IMR-90 (cell line): ENCODE measurements at regions not wholly inside any gene's neighbourhood (a gene's known extent, or its start where the extent isn't known, plus 50 kb on each side); places are given as distances from the start of the nearest gene placed in this dataset.
A peak's percentile ranks its signal among the peaks of the same experiment; 100 is the strongest.

Source experiments
- ATAC-seq: fragments of 200-7000 bp; cut with Tn5 transposase; 2 replicates; pipeline ENCODE4 v1.9.1; 2020; ENCODE audit warnings: low read depth, mild to moderate bottlenecking, moderate library complexity
- BruUV-seq: library from RNA; stranded (reverse); fragments of 400-500 nt; replicated peaks from 2 replicates; lab custom pipeline; 2021; lab: Mats Ljungman, UMichigan
- CTCF ChIA-PET: fragments of 300-600 bp; formaldehyde crosslinking; extraction: SDS; loops from one replicate; lab custom pipeline; 2021; ENCODE audit warnings: antibody characterized with exemption; lab: Yijun Ruan, JAX
- POLR2A ChIA-PET: fragments of 300-600 bp; sonication (Branson Sonifier 250); formaldehyde crosslinking; loops from one replicate; lab custom pipeline; 2022; ENCODE audit warnings: antibody characterized with exemption; ENCODE audit not compliant: unreplicated experiment; lab: Charles Lee
- DNase-seq: peaks from one replicate; pipeline ENCODE4 v3.0.0; 2013
- H2AFZ ChIP-seq: replicated peaks from 2 replicates; pipeline ENCODE3; 2013; ENCODE audit warnings: low read length, mild to moderate bottlenecking; ENCODE audit not compliant: poor library complexity
- H2AK5ac ChIP-seq: 2 replicates; pipeline ENCODE4 v1.6.1; 2013; ENCODE audit warnings: low read depth, low read length, inconsistent platforms
- H2AK9ac ChIP-seq: replicated peaks from 2 replicates; pipeline ENCODE3; 2013; ENCODE audit warnings: mild to moderate bottlenecking, low read depth, low read length, moderate library complexity; ENCODE audit not compliant: poor library complexity
- H2BK120ac ChIP-seq: 2 replicates; pipeline ENCODE4 v1.6.1; 2013; ENCODE audit warnings: low read depth, low read length, inconsistent platforms
- H2BK15ac ChIP-seq: 3 replicates; pipeline ENCODE4 v1.6.1; 2013; ENCODE audit warnings: low read depth, low read length, inconsistent platforms
- H2BK20ac ChIP-seq: 2 replicates; pipeline ENCODE4 v1.6.1; 2013; ENCODE audit warnings: low read depth, mild to moderate bottlenecking, inconsistent platforms, low read length, moderate library complexity
- H2BK5ac ChIP-seq: 2 replicates; pipeline ENCODE4 v1.6.1; 2013; ENCODE audit warnings: mild to moderate bottlenecking, low read depth, low read length, inconsistent platforms; ENCODE audit not compliant: poor library complexity, severe bottlenecking
- H3K14ac ChIP-seq: replicated peaks from 2 replicates; pipeline ENCODE4 v1.6.1; 2013; ENCODE audit warnings: low read depth, low read length, inconsistent platforms
- H3K18ac ChIP-seq: 2 replicates; pipeline ENCODE4 v1.6.1; 2013; ENCODE audit warnings: low read depth, low read length, control low read depth
- H3K23ac ChIP-seq: 2 replicates; pipeline ENCODE4 v1.6.1; 2013; ENCODE audit warnings: low read depth, low read length, inconsistent platforms
- H3K27ac ChIP-seq: 2 replicates; pipeline ENCODE4 v1.5.1; 2013; ENCODE audit warnings: mild to moderate bottlenecking, control low read depth, low read length; ENCODE audit not compliant: insufficient read depth
- H3K27me3 ChIP-seq: 2 replicates; pipeline ENCODE4 v1.6.1; 2013; ENCODE audit warnings: low read length; ENCODE audit not compliant: control insufficient read depth, insufficient read depth
- H3K36me3 ChIP-seq: 2 replicates; pipeline ENCODE4 v1.6.1; 2013; ENCODE audit warnings: low read length, mixed read lengths; ENCODE audit not compliant: control insufficient read depth, insufficient read depth
- H3K4ac ChIP-seq: 2 replicates; pipeline ENCODE4 v1.6.1; 2013; ENCODE audit warnings: low read depth, low read length, inconsistent platforms
- H3K4me1 ChIP-seq: 2 replicates; pipeline ENCODE4 v1.6.1; 2013; ENCODE audit warnings: low read length, mixed read lengths; ENCODE audit not compliant: control insufficient read depth, insufficient read depth
- H3K4me2 ChIP-seq: 2 replicates; pipeline ENCODE4 v1.6.1; 2013; ENCODE audit warnings: low read depth, mild to moderate bottlenecking, control low read depth, low read length, moderate library complexity
- H3K4me3 ChIP-seq: 2 replicates; pipeline ENCODE4 v1.5.1; 2013; ENCODE audit warnings: low read depth, mild to moderate bottlenecking, control low read depth, low read length, moderate library complexity; ENCODE audit not compliant: insufficient read depth
- H3K56ac ChIP-seq: 2 replicates; pipeline ENCODE4 v1.6.1; 2013; ENCODE audit warnings: low read length, inconsistent platforms; ENCODE audit not compliant: insufficient read depth; ENCODE audit errors: extremely low read depth
- H3K79me1 ChIP-seq, 2 experiments: 2 replicates each; pipeline ENCODE4 v1.6.1; 2013; ENCODE audit warnings: low read length in 2 of 2, inconsistent platforms in 1 of 2, low read depth in 1 of 2
- H3K9ac ChIP-seq: 2 replicates; pipeline ENCODE4 v1.6.1; 2013; ENCODE audit warnings: low read depth, low read length, control low read depth
- H3K9me1 ChIP-seq: 2 replicates; pipeline ENCODE4 v1.6.1; 2013; ENCODE audit warnings: low read length, inconsistent platforms; ENCODE audit not compliant: insufficient read depth
- H3K9me3 ChIP-seq: 2 replicates; pipeline ENCODE4 v1.6.1; 2013; ENCODE audit warnings: low read length; ENCODE audit not compliant: control insufficient read depth, insufficient read depth
- H4K20me1 ChIP-seq: 2 replicates; pipeline ENCODE4 v1.6.1; 2013; ENCODE audit warnings: low read length, inconsistent platforms; ENCODE audit not compliant: insufficient read depth
- H4K5ac ChIP-seq: 2 replicates; pipeline ENCODE4 v1.6.1; 2013; ENCODE audit warnings: mild to moderate bottlenecking, low read depth, low read length, control low read depth
- H4K8ac ChIP-seq, 2 experiments: 2 replicates each; pipeline ENCODE4 v1.6.1; 2013; ENCODE audit warnings: low read depth in 2 of 2, low read length in 2 of 2, control low read depth in 1 of 2, inconsistent platforms in 1 of 2
- H4K91ac ChIP-seq: 2 replicates; pipeline ENCODE4 v1.6.1; 2013; ENCODE audit warnings: low read depth, low read length, inconsistent platforms; ENCODE audit not compliant: insufficient read depth
- BHLHE40 ChIP-seq: fragments of 150-350 bp; IDR thresholded peaks from 2 replicates; pipeline ENCODE4 v1.6.1; 2016; ENCODE audit warnings: mild to moderate bottlenecking, low read depth, low read length
- CHD1 ChIP-seq: IDR thresholded peaks from 2 replicates; pipeline ENCODE4 v1.6.1; 2012; ENCODE audit warnings: low read depth, low read length, improper control_type of control experiment
- ELK1 ChIP-seq: fragments of 150-350 bp; IDR thresholded peaks from 2 replicates; pipeline ENCODE4 v1.6.1; 2016; ENCODE audit warnings: low read depth, mild to moderate bottlenecking, low read length, moderate library complexity, borderline replicate concordance
- MAFK ChIP-seq: IDR thresholded peaks from 2 replicates; pipeline ENCODE4 v1.6.1; 2012; ENCODE audit warnings: low read depth, low read length, improper control_type of control experiment
- MAZ ChIP-seq: IDR thresholded peaks from 2 replicates; pipeline ENCODE4 v1.6.1; 2012; ENCODE audit warnings: low read depth, mild to moderate bottlenecking, low read length, improper control_type of control experiment, moderate library complexity, borderline replicate concordance
- NFE2L2 ChIP-seq: fragments of 150-350 bp; IDR thresholded peaks from 2 replicates; pipeline ENCODE4 v1.6.1; 2016; ENCODE audit warnings: low read depth, mild to moderate bottlenecking, low read length
- POLR2A ChIP-seq: IDR thresholded peaks from 2 replicates; pipeline ENCODE4 v1.6.1; 2012; ENCODE audit warnings: mild to moderate bottlenecking, low read depth, low read length
- RCOR1 ChIP-seq: IDR thresholded peaks from 2 replicates; pipeline ENCODE4 v1.6.1; 2012; ENCODE audit warnings: mild to moderate bottlenecking, low read length, improper control_type of control experiment; ENCODE audit not compliant: insufficient replicate concordance
- USF2 ChIP-seq: fragments of 150-350 bp; IDR thresholded peaks from 2 replicates; pipeline ENCODE4 v1.6.1; 2017; ENCODE audit warnings: mild to moderate bottlenecking, antibody characterized with exemption, low read length, low read depth
- WGBS, 2 experiments: methylation state at CpG; one replicate each; pipeline versions ENCODE4 v1.1.5 to v1.1.7; 2013; ENCODE audit warnings: missing lambda C conversion rate in 2 of 2; ENCODE audit not compliant: insufficient read length in 1 of 2; ENCODE audit errors: extremely low coverage in 2 of 2; 5-methylcytosine and 5-hydroxymethylcytosine counted together
- dilution Hi-C: fragments of 300-500 bp; cut with HindIII; formaldehyde crosslinking; loops from one replicate; pipeline ENCODE4 v1.14.3; 2018; ENCODE audit warnings: low sequenced_read_pairs; ENCODE audit not compliant: unreplicated experiment
- in situ Hi-C: fragments of 300-500 bp; cut with MboI; formaldehyde crosslinking; loops from 3 replicates; pipeline ENCODE4 v1.14.3; 2019; ENCODE audit warnings: low sequenced_read_pairs, inconsistent platforms, mixed read lengths
- intact Hi-C: fragments of 100-400 bp; cut with micrococcal nuclease; formaldehyde crosslinking; loops from 2 replicates; pipeline ENCODE4 v1.10.0; 2022

GRCh38 chr4:123524958-123525628 lies 128.5 kb downstream of the SPRY1 start:
- ChIA-PET POLR2A (no interaction called here), CTCF (no interaction called here)
- Histone ChIP-seq H2BK120ac (no peak overlapping the region), H3K4me1 (peaks cover 4% of the 10 kb centered on the region; the same call in 1 of the 2 replicates), H3K79me1 (no peaks in the 10 kb centered on the region), H3K4ac (no peak overlapping the region), H3K14ac (no peak overlapping the region), H2AFZ (no peak overlapping the region), H3K27me3 (no peaks in the 10 kb centered on the region), H3K9me1 (no peaks in the 10 kb centered on the region), H2BK15ac (no peak overlapping the region), H2BK5ac (no peak overlapping the region), H3K27ac (peak overlapping the region; percentile 80; the same call in 1 of the 2 replicates), H4K8ac (no peak overlapping the region), H3K4me3 (no peak overlapping the region), H3K56ac (no peak overlapping the region), H3K18ac (peak overlapping the region; percentile 55; the same call in 1 of the 2 replicates), H2AK9ac (no peak overlapping the region), H4K5ac (no peak overlapping the region), H2BK20ac (no peak overlapping the region), H3K9me3 (no peaks in the 10 kb centered on the region), H2AK5ac (no peak overlapping the region), H3K9ac (no peak overlapping the region), H4K91ac (no peak overlapping the region), H3K4me2 (no peak overlapping the region), H3K36me3 (no peaks in the 10 kb centered on the region), H3K23ac (no peak overlapping the region), H4K20me1 (no peaks in the 10 kb centered on the region)
- DNase-seq, result peak; percentile 65
- in situ Hi-C loops (no loop called here), intact Hi-C loops (no loop called here), dilution Hi-C loops (no loop called here)
- no TSS peak for BruUV-seq
- ATAC-seq, result peak; percentile 91
- TF ChIP-seq BHLHE40, result no peak
- TF ChIP-seq MAFK, result peak; percentile 47
- TF ChIP-seq NFE2L2, result no peak
- TF ChIP-seq USF2, result no peak
- TF ChIP-seq ELK1, result no peak
- no peak for TF ChIP-seq RCOR1
- TF ChIP-seq MAZ, result no peak
- TF ChIP-seq POLR2A, result no peak
- TF ChIP-seq CHD1, result no peak
- WGBS, 2 experiments, result 100% methylated on average over 1 of the region's 5 CpGs; no CpG with 5 or more reads in 1 of the 2 experiments
